A673 (cell line): ENCODE measurements at regions not wholly inside any gene's neighbourhood (a gene's known extent, or its start where the extent isn't known, plus 50 kb on each side); places are given as distances from the start of the nearest gene placed in this dataset.

Source experiments
- CTCF ChIP-seq: fragments of 300-800, 200-600 bp; sonication (generic); conservative IDR thresholded peaks from 2 replicates; pipeline ENCODE4 v1.5.1; 2017; ENCODE audit warnings: low read depth, mild to moderate bottlenecking, antibody characterized with exemption, low read length, moderate library complexity, mixed read lengths
- EZH2 ChIP-seq: fragments of 200-600 bp; sonication (generic); IDR thresholded peaks from 2 replicates; pipeline ENCODE4 v1.6.1; 2017; ENCODE audit warnings: borderline replicate concordance, low read depth, mild to moderate bottlenecking, mixed read lengths, antibody characterized with exemption, low read length; ENCODE audit not compliant: poor library complexity, severe bottlenecking

GRCh38 chr4:36489798-36490197, 208.4 kb downstream of the DTHD1 start:
- TF ChIP-seq CTCF: no peak
- no peak for TF ChIP-seq EZH2
